ENCODE measurements at regions not wholly inside any gene's neighbourhood (a gene's known extent, or its start where the extent isn't known, plus 50 kb on each side); places are given as distances from the start of the nearest gene placed in this dataset.

DNA sequence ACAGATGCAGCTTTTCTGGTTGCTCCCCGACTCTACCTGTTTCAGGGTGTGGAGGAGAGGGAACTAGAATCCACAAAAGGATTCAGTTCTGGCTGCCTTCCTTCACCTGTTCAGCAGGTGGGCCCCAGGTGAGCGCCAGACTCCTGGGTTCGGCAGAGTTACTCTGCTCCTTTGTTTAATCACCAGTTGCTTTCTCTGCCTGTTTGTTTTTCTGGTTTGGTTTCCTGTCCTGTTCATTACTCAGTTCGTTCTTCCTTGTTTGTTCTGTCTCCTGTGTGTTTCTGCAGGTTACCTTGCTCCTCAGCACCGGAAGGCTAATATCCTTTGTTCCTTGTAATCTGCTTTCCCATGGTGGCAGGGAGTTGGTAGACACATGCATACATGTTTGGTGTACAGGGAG is 508.5 kb upstream of the ATP11B start:
- H2AFZ ChIP-seq (ENCODE audit: low read depth): no peak overlapping the region
- 48% methylated on average over 5 of the region's 5 CpGs for WGBS (ENCODE audit: low lambda C conversion rate)
- ChIA-PET CTCF (no interaction called here), POLR2A (no interaction called here)
- DNase-seq: no peak
- H4K20me1 ChIP-seq (ENCODE audit: insufficient read depth): no peaks in the 10 kb centered on the region
- H3K79me2 ChIP-seq (ENCODE audit: insufficient read depth): no peaks in the 10 kb centered on the region
- no peaks in the 10 kb centered on the region for H3K9me2 ChIP-seq
- TF ChIP-seq TAF1 (IDR thresholded peaks at IDR 0.05; ENCODE audit: borderline replicate concordance, low read depth, low read length) (no peak), TCF12 (IDR thresholded peaks at IDR 0.05) (no peak), MXI1 (IDR thresholded peaks at IDR 0.05; ENCODE audit: low read depth, low read length) (no peak), CHD2 (IDR thresholded peaks at IDR 0.05; ENCODE audit: low read length, partially characterized antibody) (no peak), RXRA (IDR thresholded peaks at IDR 0.05; ENCODE audit: borderline replicate concordance, low read depth) (no peak), POLR2AphosphoS5 (IDR thresholded peaks at IDR 0.05; ENCODE audit: low read depth, low read length) (no peak), ELF1 (IDR thresholded peaks at IDR 0.05) (no peak)
- TF ChIP-seq, protein P1, sequence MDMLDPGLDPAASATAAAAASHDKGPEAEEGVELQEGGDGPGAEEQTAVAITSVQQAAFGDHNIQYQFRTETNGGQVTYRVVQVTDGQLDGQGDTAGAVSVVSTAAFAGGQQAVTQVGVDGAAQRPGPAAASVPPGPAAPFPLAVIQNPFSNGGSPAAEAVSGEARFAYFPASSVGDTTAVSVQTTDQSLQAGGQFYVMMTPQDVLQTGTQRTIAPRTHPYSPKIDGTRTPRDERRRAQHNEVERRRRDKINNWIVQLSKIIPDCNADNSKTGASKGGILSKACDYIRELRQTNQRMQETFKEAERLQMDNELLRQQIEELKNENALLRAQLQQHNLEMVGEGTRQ (IDR thresholded peaks at IDR 0.05; ENCODE audit: borderline replicate concordance, low read depth, low read length): no peak
- TF ChIP-seq, protein P2, sequence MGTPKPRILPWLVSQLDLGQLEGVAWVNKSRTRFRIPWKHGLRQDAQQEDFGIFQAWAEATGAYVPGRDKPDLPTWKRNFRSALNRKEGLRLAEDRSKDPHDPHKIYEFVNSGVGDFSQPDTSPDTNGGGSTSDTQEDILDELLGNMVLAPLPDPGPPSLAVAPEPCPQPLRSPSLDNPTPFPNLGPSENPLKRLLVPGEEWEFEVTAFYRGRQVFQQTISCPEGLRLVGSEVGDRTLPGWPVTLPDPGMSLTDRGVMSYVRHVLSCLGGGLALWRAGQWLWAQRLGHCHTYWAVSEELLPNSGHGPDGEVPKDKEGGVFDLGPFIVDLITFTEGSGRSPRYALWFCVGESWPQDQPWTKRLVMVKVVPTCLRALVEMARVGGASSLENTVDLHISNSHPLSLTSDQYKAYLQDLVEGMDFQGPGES (IDR thresholded peaks at IDR 0.05; ENCODE audit: low read depth, low read length): no peak
- TF ChIP-seq, protein P3, sequence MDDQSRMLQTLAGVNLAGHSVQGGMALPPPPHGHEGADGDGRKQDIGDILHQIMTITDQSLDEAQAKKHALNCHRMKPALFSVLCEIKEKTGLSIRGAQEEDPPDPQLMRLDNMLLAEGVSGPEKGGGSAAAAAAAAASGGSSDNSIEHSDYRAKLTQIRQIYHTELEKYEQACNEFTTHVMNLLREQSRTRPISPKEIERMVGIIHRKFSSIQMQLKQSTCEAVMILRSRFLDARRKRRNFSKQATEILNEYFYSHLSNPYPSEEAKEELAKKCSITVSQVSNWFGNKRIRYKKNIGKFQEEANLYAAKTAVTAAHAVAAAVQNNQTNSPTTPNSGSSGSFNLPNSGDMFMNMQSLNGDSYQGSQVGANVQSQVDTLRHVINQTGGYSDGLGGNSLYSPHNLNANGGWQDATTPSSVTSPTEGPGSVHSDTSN (IDR thresholded peaks at IDR 0.05): no peak
- H3K27ac ChIP-seq (ENCODE audit: low read depth in 2 of 2, low read length in 1 of 2): no peak overlapping the region
- no peaks in the 10 kb centered on the region; the same call in 1 of the 2 replicates for H3K27me3 ChIP-seq (ENCODE audit: insufficient read depth)
- H3K4me1 ChIP-seq (ENCODE audit: control insufficient read depth in 1 of 2, insufficient read depth in 2 of 2, low read depth in 1 of 2, low read length in 1 of 2): no peaks in the 10 kb centered on the region
- no peak overlapping the region for H3K9ac ChIP-seq
- no peaks in the 10 kb centered on the region for H3K36me3 ChIP-seq (replicated peaks in 1 of 2; ENCODE audit: control insufficient read depth in 1 of 2, insufficient read depth in 2 of 2, low read length in 1 of 2)
- H3K4me3 ChIP-seq (ENCODE audit: low read depth in 2 of 2, low read length in 1 of 2): no peak overlapping the region
- H3F3A ChIP-seq (replicated peaks; ENCODE audit: insufficient read depth): no peaks in the 10 kb centered on the region
- H3K9me3 ChIP-seq: no peaks in the 10 kb centered on the region
- no peak overlapping the region for H3K4me2 ChIP-seq

DNA sequence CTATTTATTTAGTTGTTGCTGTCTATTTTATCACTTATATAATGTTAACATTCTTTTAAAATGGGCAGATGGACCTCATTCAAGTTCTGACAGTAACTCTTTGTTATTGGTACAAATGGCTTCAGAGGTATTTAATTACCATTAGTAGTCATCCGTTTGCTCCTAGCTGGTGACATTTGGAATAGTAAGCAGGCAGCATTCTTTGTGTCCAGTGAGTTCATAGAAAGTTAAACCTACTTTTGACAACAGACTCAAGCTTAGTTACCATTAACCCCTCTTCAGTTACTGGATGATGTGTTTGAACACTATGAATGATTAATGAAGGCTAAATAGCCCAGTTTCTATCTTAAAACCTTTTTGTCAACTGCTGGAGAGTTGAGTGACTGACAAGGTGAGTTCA is 500.7 kb upstream of the ATP11B start:
- Histone ChIP-seq H3K79me2 (ENCODE audit: insufficient read depth) (no peaks in the 10 kb centered on the region), H2AFZ (ENCODE audit: low read depth) (no peak overlapping the region; the same call in 1 of the 2 replicates), H3K36me3 (replicated peaks in 1 of 2; ENCODE audit: control insufficient read depth in 1 of 2, insufficient read depth in 2 of 2, low read length in 1 of 2) (no peaks in the 10 kb centered on the region), H3K4me1 (ENCODE audit: control insufficient read depth in 1 of 2, insufficient read depth in 2 of 2, low read depth in 1 of 2, low read length in 1 of 2) (0 out of 4 replicates have a peak, but pooled peaks cover 0 to 9% of the 10 kb centered on the region in 2 experiments), H3K27ac (ENCODE audit: low read depth in 2 of 2, low read length in 1 of 2) (no peak overlapping the region), H3K27me3 (ENCODE audit: insufficient read depth) (no peaks in the 10 kb centered on the region), H3K9ac (no peak overlapping the region), H3K4me3 (ENCODE audit: low read depth in 2 of 2, low read length in 1 of 2) (no peak overlapping the region), H3K9me2 (no peaks in the 10 kb centered on the region), H3K9me3 (no peaks in the 10 kb centered on the region), H3F3A (replicated peaks; ENCODE audit: insufficient read depth) (no peaks in the 10 kb centered on the region), H3K4me2 (no peak overlapping the region), H4K20me1 (ENCODE audit: insufficient read depth) (no peaks in the 10 kb centered on the region)
- ChIA-PET POLR2A (no interaction called here), CTCF (interaction anchor here (1.2 kb wide), 1 partner anchor 391 kb away, joined by 3 read pairs; no protein-coding TSS in a partner anchor)
- no peak for DNase-seq
- TF ChIP-seq RFX5 (IDR thresholded peaks at IDR 0.05; ENCODE audit: low read length) (no peak), TAF1 (IDR thresholded peaks at IDR 0.05; ENCODE audit: borderline replicate concordance, low read depth, low read length) (no peak), MEF2A (IDR thresholded peaks at IDR 0.05; ENCODE audit: borderline replicate concordance, low read depth) (no peak)
- TF ChIP-seq, protein P4, sequence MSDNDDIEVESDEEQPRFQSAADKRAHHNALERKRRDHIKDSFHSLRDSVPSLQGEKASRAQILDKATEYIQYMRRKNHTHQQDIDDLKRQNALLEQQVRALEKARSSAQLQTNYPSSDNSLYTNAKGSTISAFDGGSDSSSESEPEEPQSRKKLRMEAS (IDR thresholded peaks at IDR 0.05; ENCODE audit: low read depth): no peak
- 33% methylated on average over 1 of the region's 1 CpG for WGBS (ENCODE audit: low lambda C conversion rate)

All from SK-N-SH (cell line).